Tibial artery (tissue), 4 donors: ENCODE measurements at regions not wholly inside any gene's neighbourhood (a gene's known extent, or its start where the extent isn't known, plus 50 kb on each side); places are given as distances from the start of the nearest gene placed in this dataset.

ENCODE experiments used
- DNase-seq, 2 donors: peaks; one replicate each; pipeline ENCODE4 v3.0.0-alpha.2; 2019
- H3K27ac ChIP-seq, 2 donors: fragments of 200-600 bp; sonication (generic) in 1 of 2; 1 replicate in 1 of 2; 2 replicates in 1 of 2; pipeline ENCODE4 v1.5.1; 2018 to 2019; ENCODE audit warnings: mild to moderate bottlenecking in 1 of 2
- H3K27me3 ChIP-seq, 2 donors: fragments of 200-600 bp; sonication (generic) in 1 of 2; one replicate each; pipeline versions ENCODE4 v1.5.1 to v1.6.0; 2016 to 2019
- H3K36me3 ChIP-seq, 3 donors: fragments of 200-600 bp; sonication (generic) in 2 of 3; one replicate each; pipeline ENCODE4 v1.5.1; 2016 to 2019; ENCODE audit warnings: mild to moderate bottlenecking in 2 of 3
- H3K4me1 ChIP-seq, 4 donors: fragments of 200-600 bp; sonication (generic) in 2 of 4; 1 replicate in 3 of 4; 2 replicates in 1 of 4; pipeline ENCODE4 v1.5.1; 2016 to 2019
- H3K4me3 ChIP-seq, 2 donors: fragments of 200-600 bp; sonication (generic) in 1 of 2; 1 replicate in 1 of 2; 2 replicates in 1 of 2; pipeline ENCODE4 v1.5.1; 2018 to 2019; ENCODE audit warnings: mild to moderate bottlenecking in 2 of 2
- H3K9me3 ChIP-seq, 3 donors: fragments of 200-600 bp; sonication (generic) in 1 of 3; one replicate each; pipeline ENCODE4 v1.5.1; 2016 to 2019
- CTCF ChIP-seq, 2 experiments: fragments of 200-600 bp in 1 of 2; fragments of 450-650 bp in 1 of 2; IDR thresholded peaks; one replicate each; pipeline ENCODE4 v1.5.1; 2017 to 2019; ENCODE audit warnings: antibody characterized with exemption in 2 of 2, mild to moderate bottlenecking in 1 of 2, moderate library complexity in 1 of 2
- intact Hi-C: fragments of 100-400 bp; cut with DNase I; formaldehyde crosslinking; loops from one replicate; pipeline ENCODE4 v1.15.0; 2023; ENCODE audit warnings: low total_unique reads

- Histone ChIP-seq H3K36me3 (no peaks in the 10 kb centered on the region), H3K4me1 (no peaks in the 10 kb centered on the region)
- TF ChIP-seq CTCF (IDR thresholded peaks at IDR 0.05), result no peak
These were observed 369.1 kb downstream of the ZNF608 start for GRCh38 chr5:124377386-124377785.

DNA sequence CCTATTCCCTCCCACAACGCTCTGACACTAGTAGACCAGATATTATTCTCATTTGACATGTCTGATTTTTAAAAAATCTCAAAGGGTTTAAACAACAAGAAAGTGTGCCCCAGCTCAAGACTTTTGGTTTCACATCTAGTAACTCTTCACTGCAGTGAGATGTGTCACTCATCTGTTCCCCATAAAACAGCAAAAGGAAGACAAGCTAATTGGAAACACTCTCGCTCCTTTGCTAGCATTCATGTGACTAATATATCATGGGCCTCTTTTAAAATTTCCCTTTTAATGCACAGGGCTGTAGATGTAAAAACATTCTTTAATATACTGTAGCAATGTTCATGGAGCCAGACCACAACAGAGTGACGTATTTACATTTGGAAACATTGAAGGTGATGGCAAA, 372.6 kb downstream of the ZNF608 start:
- intact Hi-C loops, result no loop called here
- no peak for DNase-seq
- Histone ChIP-seq H3K27me3 (no peaks in the 10 kb centered on the region), H3K27ac (no peak overlapping the region), H3K9me3 (no peaks in the 10 kb centered on the region), H3K4me3 (no peak overlapping the region), H3K4me1 (no peaks in the 10 kb centered on the region), H3K36me3 (no peaks in the 10 kb centered on the region)
- no peak for TF ChIP-seq CTCF (IDR thresholded peaks at IDR 0.05)

More at GRCh38 chr5:124377386-124377785, 369.1 kb downstream of the ZNF608 start:
- Histone ChIP-seq H3K27me3 (no peaks in the 10 kb centered on the region), H3K9me3 (peaks cover 0 to 10% (median 0%) of the 10 kb centered on the region in 3 donors), H3K27ac (no peak overlapping the region), H3K4me3 (no peak overlapping the region)
- no peak for DNase-seq
- intact Hi-C loops, result no loop called here

GRCh38 chr5:124372457-124372856, 374.0 kb downstream of the ZNF608 start:
- no peaks in the 10 kb centered on the region for H3K9me3 ChIP-seq
- no peak overlapping the region for H3K27ac ChIP-seq
- H3K27me3 ChIP-seq, result no peaks in the 10 kb centered on the region
- no peak for TF ChIP-seq CTCF (IDR thresholded peaks at IDR 0.05)
- intact Hi-C loops, result no loop called here
- no peaks in the 10 kb centered on the region for H3K36me3 ChIP-seq
- H3K4me1 ChIP-seq, result no peaks in the 10 kb centered on the region
- DNase-seq, result no peak
- no peak overlapping the region for H3K4me3 ChIP-seq

- no peaks in the 10 kb centered on the region for H3K4me1 ChIP-seq
- DNase-seq, result peak in 1 of 2 donors; percentile 76
- no peak overlapping the region for H3K27ac ChIP-seq
- H3K9me3 ChIP-seq, result no peaks in the 10 kb centered on the region
- intact Hi-C loops, result no loop called here
- no peaks in the 10 kb centered on the region for H3K27me3 ChIP-seq
- H3K36me3 ChIP-seq, result no peaks in the 10 kb centered on the region
- TF ChIP-seq CTCF (IDR thresholded peaks at IDR 0.05), result no peak
- H3K4me3 ChIP-seq, result no peak overlapping the region
These were observed 375.2 kb downstream of the ZNF608 start for GRCh38 chr5:124371111-124371706.

- H3K9me3 ChIP-seq, result no peaks in the 10 kb centered on the region
- DNase-seq, result no peak
- no peak overlapping the region for H3K4me3 ChIP-seq
- TF ChIP-seq CTCF (IDR thresholded peaks at IDR 0.05), result no peak
- no peak overlapping the region for H3K27ac ChIP-seq
- H3K36me3 ChIP-seq, result no peaks in the 10 kb centered on the region
- intact Hi-C loops, result no loop called here
- no peaks in the 10 kb centered on the region for H3K27me3 ChIP-seq
- no peaks in the 10 kb centered on the region for H3K4me1 ChIP-seq
These were observed 375.8 kb downstream of the ZNF608 start for GRCh38 chr5:124370601-124371000.

DNA sequence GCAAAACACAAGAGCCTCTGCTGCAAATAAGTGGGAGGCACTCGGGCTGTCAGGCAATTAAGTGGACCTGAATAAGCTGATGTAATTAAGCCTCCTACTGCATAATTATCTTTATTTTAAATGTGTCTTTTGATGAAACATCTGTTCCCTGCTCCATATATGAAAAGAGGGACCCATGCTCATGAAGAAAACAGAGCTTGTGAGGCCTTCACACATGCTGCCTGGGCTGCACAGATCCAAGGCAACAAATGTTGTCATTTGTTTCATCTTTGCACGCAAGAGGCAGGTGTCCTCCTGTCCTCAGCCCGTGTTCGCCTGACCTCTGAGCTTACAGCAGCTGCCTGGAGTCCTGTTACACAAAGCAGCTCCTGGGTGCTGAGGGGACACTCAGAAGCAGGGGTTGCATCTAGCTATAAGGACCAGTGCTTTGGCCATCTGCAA, 381.1 kb downstream of the ZNF608 start:
- H3K36me3 ChIP-seq, result no peaks in the 10 kb centered on the region
- no peaks in the 10 kb centered on the region for H3K4me1 ChIP-seq
- TF ChIP-seq CTCF (IDR thresholded peaks at IDR 0.05), result no peak
- no peak overlapping the region for H3K27ac ChIP-seq
- no peaks in the 10 kb centered on the region for H3K27me3 ChIP-seq
- no peak overlapping the region for H3K4me3 ChIP-seq
- DNase-seq, result no peak
- no peaks in the 10 kb centered on the region for H3K9me3 ChIP-seq
- intact Hi-C loops, result no loop called here
